HepG2 (cell line): ENCODE measurements at regions not wholly inside any gene's neighbourhood (a gene's known extent, or its start where the extent isn't known, plus 50 kb on each side); places are given as distances from the start of the nearest gene placed in this dataset.

ENCODE experiments used
- EZH2 ChIP-seq: conservative IDR thresholded peaks from 2 replicates; pipeline ENCODE4 v1.6.1; 2012; ENCODE audit warnings: mild to moderate bottlenecking, low read depth, low read length, moderate library complexity
- FOXM1 ChIP-seq: sonication (generic); formaldehyde crosslinking; IDR thresholded peaks from 2 replicates; pipeline ENCODE4 v1.5.0; 2020; ENCODE audit warnings: missing genetic modification reagents
- MEIS1 ChIP-seq: sonication (generic); formaldehyde crosslinking; IDR thresholded peaks from 2 replicates; pipeline ENCODE4 v1.9.0; 2021; ENCODE audit warnings: mild to moderate bottlenecking, missing genetic modification reagents, moderate library complexity, borderline replicate concordance
- MTA3 ChIP-seq: sonication (generic); formaldehyde crosslinking; IDR thresholded peaks from 2 replicates; pipeline ENCODE4 v1.4.0; 2020; ENCODE audit warnings: missing genetic modification reagents
- YEATS2 ChIP-seq: sonication (generic); formaldehyde crosslinking; IDR thresholded peaks from 2 replicates; pipeline ENCODE4 v1.4.0; 2020; ENCODE audit warnings: missing genetic modification reagents, borderline replicate concordance
- ZBTB33 ChIP-seq: sonication (generic); formaldehyde crosslinking; IDR thresholded peaks from 2 replicates; pipeline ENCODE4 v1.4.0; 2020; ENCODE audit warnings: missing genetic modification reagents

GRCh38 chr5:136474466-136474865, 109.1 kb upstream of the TRPC7 start:
- TF ChIP-seq ZBTB33 (no peak), YEATS2 (CRISPR knock-in tag) (no peak), MTA3 (no peak), FOXM1 (CRISPR knock-in tag) (no peak), MEIS1 (CRISPR knock-in tag) (no peak), EZH2 (no peak)
